Ammon's horn (tissue), 1 donor: ENCODE measurements at regions not wholly inside any gene's neighbourhood (a gene's known extent, or its start where the extent isn't known, plus 50 kb on each side); places are given as distances from the start of the nearest gene placed in this dataset.

ENCODE experiments used
- DNase-seq: peaks from one replicate; pipeline ENCODE4 v3.0.0-alpha.2; 2016; ENCODE audit warnings: low spot score

DNA sequence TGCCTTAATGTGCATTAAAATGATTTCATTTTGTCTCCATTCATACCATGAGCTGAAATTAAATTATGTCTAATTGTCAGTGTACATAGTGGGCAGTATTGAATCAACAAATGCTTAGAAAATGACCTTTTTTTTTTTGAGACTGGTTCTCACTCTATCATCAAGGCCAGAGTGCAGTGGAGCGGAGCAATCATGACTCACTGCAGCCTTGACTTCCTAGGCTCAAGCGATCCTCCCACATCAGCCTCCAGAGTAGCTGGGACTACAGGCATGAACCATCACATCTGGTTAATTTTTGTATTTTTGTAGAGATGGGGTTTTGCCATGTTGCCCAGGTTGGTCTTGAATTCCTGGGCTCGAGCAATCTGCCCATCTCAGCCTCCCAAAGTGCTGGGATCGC, 117.0 kb upstream of the BLID start:
- no peak for DNase-seq

DNA sequence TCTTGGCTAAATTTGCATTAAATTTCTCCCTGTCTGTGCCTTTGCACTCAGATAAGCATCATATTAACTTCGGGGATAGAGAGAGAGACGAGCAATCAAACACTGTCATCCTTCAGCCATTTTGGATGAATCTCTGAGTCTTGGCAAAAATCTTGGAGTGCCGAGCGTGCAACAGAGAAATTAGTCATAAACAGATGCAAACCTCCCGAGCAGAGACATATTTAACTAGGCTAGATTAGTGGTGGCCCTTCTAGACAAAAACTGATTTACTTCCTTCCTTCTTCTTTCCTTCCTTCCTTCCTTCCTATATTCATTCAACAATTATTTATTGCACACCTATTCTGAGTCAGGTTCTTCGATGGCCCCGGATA, 114.4 kb upstream of the BLID start:
- DNase-seq, result no peak

DNA sequence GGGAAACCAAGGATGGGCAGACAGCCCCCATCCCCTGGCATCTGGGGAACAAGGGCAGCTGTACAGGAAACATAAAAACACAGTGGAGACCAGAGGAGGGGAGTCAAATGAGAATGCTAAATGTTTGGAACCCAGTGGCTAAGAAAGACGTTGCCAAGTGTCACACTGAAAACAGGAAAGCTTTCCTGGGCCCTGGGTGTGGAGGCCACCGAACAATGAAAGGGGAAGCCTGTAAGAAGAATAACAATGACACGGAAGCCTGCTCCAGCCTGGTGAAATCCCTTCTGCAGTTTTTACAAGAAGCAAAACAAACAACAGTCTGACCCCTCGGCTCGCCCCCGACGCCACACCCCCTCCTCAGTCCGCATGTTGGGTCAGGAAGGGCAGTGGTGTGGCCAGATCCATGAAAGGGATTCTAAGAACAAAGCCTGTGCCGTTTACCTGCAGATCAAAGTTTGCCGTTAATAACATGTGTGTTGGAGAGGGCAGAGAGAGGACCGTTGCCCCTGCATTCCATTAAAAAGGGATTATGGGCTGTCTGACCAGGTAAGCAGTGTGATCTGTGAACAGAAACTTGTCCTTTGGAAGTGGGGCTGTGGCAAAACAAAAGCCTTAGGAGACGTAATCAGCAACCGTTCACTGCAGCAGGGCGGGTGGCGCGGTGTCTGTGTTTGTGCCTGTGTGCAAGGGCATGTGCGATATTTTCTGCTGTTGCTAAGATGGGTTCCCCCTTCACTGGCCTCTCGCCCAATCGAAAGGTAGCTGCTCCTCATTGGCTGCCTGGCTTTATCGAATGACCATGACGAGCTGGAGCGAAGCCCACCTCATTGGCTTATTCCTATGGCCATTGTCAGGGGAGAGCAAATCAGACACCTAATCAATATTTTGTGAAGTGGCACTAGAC, 113.7 kb upstream of the BLID start:
- DNase-seq, result peak; percentile 85

DNA sequence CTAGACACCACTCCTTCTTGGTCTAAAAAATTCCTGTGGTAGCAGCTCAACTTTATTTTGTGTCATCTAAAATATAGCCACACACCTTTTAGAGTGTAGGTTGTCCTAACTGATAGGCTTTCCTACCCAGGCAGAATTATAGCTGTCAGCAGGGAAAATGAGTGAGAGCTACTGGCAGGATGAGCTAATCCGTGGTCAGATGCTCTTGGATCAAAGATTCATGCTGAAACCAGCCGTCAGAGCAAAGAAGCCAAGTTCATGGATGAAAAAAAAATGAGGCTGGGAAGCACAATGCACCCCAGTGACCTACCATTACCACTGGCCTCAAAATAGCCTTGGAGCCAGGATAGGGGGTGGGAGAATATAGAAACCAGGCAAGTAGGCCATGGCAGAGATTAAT, 113.1 kb upstream of the BLID start:
- DNase-seq, result no peak

DNA sequence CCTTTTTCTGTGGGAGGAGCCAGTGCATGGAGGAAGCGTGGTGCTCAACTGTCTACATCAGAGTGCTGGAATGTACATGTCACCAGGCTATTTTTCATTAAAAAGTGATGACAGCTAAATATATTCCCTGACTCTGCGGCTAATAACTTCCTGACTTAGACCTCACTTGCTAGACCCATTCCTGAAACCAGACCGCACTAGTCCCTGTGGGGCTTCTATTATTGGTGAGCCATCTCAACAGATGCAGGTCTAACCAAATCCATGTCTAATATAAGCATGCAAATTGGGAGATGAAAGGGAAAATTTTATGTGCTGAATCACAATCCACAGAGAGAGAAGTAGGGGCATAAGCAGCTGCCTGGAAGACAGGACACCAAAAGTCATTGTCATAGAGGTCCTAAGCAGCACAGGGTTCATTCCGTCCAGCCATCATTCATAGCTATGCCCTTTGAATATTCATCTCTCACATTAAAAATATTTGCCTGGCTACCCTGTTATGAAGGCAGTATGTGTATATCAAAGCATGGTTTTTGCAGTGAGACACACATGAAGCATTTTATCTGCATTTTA, 110.9 kb upstream of the BLID start:
- no peak for DNase-seq

DNA sequence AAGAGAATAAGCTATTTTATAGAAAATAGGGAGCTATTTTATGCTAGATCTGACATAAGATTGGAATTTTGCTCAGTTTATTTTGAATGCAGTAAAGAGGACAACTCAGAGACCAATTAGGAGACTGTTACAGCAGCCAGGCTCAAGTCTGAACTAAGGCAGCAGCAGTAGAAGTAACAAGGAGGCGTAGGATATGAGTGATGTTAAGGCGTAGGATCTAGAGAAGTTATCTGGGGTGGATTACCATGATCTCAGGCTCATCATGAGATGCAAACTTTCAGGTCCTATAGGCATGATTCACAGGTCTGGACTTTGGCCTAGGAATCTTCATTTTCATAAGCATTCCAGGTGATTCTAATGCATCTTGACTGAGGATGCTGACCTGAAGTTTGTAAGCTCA, 108.9 kb upstream of the BLID start:
- DNase-seq, result no peak

DNA sequence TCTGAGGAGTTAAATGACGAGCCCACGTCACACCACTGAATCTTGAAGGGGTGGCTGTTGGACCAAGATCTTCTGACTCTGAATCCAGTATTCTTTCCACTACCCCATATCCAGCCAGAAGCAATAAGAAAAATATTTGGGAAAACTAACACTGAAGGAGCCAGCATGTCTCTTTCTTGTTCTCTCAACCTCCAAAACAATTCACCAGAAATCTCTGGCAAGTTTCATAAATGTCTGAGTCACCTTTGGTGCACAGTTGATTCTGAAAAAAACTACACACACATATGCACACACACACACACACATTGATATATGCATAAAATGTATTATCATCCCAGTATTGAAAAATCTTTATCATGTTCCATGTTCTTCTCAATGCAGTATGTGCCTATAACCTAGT, 104.3 kb upstream of the BLID start:
- DNase-seq, result no peak

DNA sequence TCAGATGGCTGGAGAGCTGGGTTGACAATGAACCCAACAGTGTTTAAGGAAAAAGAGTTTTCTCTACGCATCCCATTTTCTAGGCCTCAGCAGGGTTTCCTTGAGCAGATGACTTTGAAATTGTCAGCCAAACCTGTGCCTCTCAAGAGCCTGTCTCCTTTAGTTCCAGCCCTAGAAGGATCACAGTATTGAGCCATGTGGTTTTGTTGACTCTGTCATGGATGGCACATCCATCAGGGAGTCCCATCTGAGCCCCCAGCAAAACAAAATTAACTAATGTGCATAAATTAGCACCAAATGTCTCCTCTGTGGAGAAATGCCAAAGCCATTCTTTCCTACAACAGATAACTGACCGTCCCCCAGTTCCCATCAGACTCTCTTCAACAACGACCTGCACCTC, 103.8 kb upstream of the BLID start:
- DNase-seq, result no peak

DNA sequence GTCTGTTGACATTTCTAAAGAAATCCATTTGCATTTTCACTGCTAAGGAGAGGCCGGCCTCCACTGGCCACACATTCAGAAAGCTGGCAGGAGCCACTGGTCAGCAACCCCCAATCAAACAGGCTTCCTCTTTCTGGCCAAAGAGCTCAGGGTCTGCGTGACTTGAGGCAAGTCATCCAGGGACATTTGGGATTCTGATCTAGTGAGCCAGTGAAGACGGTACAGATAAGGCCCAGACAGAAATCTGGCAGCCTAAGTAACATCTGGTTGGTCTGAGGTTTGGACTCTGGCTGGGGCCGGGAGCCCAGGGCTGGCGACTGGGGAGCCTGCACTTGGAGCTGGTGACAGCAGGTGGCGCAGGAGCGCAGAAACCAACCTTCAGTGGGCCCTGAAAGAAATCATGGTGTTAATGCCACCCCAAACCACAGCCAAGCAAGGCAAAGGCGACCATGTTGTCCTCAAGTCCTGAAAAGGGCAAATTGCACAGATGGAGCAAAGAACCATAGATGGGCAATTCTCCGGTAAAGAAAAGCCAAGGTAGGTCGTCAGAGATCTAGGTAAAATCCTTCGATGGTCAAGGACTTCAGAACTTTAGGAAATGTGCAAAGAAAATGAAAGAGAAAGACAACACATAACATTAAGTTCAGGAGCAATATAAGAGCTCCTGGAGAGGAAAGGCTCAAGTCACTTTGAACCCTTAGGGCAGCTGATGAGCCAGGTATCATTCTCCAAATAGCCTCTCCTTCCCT, 99.4 kb upstream of the BLID start:
- peak; percentile 87 for DNase-seq

DNA sequence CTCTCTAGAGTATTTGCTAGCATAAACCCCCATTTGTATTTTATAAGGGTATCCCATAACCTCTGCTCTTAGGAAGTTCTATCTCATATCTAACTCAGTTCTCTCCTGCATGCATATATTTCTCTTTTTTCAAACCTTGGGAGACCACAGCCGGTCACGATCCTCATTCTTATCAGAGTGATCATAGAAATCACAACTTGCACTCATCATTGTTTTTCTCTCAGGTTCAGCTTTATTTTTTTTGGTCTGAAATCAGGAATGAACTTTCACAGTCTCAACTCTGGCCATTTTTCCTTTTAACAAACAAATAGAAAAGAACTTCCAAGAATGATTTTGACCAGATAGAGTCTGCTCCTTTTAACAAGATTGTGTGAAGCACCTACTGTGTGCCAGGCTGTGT, 98.6 kb upstream of the BLID start:
- no peak for DNase-seq

DNA sequence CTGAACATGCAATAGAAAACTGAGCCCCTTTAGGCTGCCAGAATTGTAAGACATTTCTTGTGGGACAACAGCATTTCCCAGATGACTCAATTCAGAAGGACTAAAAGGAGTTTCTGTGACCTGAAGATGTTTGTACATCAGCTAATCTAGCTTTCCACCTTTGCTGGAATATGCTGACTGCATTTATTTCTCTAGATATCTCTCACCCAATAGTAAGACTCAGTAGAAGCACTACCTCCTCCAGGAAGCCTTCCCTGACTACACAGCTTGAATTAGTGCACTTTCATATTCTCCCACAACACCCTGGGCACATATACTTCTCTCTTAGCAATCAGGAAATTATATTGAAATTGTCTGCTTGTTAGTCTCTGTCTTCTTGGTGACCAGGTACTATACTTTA, 98.1 kb upstream of the BLID start:
- DNase-seq, result no peak

DNA sequence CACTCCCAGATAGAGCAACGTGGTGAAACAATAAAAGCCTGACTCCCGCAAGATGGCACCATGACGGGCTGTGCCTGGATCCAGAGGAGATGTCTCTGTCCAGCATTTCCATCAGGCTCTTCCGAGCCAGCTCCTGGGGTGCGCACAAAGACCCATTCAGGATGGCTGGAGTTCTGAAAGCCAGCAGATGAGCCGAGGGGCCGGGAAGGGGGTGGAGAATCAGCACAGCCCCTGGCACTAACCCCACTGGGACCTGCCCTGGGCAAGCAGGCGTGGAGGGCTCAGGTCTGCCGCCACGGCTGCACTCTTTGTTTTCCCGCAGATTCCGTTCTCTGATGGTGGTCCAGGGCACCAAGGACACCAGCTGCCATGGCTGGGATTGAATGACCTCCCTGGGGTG, 97.2 kb upstream of the BLID start:
- DNase-seq, result peak; percentile 90

DNA sequence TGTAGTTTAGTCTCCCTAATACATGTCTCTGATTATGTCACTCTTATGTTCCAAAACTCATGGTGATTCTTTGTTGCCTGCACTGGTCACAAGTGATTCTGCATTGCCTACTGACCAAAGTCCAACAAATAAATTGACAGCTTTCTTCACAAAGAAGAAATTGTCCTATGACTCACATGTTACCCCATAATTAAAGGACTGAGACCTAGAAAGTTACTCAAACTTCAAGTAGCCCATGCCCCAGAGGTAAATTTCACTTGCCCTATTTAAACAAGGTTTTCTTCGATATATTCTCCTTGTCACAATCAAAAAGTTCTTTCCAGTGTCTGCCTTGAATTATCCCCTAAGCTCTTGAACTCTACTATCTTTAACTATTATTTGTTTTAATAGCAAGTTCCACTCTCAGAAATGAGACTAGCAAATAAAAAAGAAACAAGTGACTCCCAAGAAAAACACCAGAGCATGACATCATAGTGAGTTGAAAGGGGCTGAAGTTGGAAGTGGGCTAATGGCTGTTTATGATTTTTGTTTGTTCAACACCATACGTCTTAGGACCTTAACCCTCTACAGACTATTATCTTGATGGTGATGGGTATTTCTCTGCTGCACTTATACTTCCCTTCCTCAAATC, 94.5 kb upstream of the BLID start:
- DNase-seq, result peak; percentile 72

DNA sequence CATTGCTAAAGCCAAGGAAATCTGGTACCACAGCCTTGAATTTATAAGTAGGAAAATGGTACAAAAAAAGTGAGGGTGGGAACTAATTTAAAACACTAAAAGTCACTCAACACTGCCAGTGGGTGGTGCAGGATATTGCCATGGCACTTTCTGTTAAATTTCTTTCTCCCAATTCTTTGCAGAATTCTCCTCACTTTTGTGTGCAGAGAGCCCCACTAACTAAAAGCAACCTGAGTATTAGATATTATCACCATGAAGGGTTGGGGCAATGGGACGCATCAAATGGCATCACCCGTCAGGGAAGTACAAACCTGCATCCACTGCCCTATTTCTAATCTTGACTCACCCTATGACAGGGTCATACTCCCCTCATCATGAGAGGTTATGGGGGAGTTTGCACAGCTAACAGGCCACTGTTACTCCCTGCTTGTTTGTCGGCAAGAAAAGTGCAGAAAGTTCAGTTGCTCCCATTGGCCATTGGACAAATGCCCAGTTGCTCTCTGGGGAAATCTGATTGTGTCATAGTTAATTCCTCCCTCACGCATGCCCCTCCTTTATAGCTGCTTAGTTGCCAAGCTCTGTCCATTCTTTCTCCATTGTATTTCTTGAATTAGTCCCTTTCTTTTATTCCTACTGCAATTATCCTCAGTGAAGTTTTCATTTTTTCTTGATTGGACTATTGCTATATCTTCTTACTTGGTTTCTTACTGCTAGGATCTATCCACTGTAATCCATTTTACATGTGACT, 93.8 kb upstream of the BLID start:
- DNase-seq, result peak; percentile 87

DNA sequence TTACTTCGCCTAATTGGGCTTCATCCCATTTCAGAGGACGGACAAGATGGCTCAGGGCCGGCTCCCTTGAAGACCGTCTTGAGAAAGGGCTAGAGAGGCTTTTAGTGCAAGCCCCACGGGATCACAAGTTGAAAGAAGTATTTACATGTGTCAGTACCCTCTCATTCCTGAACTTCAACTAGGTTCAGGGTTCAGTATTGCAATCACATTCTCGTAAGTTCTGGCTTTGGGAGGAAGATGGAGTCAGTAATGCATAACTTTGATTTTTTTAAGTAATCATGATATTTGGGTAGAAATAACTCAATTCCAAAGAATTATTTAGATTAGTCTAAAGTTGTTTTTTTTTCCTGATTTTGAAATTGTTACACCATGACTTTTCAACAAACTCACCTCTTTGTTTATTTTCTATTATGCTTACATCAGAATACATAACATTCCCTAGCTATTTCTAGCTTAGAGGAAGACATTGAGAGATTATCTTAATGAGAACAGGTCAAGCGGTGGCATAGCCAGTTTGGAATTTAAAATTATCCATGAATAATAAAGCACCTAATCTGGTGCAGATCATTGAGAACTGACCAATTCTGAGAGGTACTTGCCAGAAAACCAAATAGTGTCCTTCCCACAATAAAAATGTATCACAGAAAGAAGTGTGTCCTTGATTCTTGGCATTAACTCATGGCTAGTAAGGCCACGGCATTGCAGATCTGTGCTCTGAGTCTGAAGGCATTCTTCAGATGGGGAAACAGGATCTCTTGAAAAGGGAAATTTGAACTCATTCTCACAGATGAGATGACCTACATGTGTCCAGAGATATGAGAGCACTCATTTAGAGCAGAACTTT, 92.1 kb upstream of the BLID start:
- no peak for DNase-seq

DNA sequence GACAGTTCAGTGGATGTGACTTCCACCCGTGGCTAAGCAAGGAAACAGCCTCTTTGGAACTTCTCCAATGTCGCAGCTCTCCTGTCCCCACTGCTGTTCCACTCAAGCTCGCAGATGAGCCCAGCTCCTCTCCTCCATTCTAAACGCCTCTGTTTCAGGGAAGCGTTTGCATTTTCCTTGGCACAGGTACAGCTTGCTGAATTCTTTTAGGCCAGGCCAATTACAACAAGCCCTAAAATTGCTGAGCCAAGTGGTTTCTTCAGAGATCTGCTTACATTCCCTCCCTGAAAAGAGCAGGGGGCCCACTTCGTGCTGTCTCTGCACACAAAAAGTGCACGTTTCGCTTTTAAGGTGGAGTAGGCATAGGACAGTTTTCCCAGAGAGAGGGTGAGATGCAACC, 91.5 kb upstream of the BLID start:
- no peak for DNase-seq

DNA sequence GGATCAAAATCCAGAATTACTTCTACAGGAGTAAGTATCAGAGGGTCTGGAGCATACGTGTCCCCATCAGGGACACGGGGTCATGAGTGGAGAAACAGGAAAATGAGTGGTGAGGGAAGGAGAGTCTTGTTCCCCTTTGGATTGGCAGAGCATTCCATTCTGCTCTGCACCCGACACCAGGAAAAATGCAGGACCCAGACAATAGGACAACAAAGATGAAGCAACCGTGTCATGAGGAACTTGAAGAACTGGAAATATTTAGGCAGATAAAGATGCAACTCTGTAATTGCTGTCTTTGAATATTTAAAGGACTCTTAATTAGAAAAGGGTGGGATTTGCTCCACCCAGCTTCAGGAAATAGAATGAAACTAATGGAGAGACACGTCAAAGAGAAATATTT, 89.0 kb upstream of the BLID start:
- no peak for DNase-seq

DNA sequence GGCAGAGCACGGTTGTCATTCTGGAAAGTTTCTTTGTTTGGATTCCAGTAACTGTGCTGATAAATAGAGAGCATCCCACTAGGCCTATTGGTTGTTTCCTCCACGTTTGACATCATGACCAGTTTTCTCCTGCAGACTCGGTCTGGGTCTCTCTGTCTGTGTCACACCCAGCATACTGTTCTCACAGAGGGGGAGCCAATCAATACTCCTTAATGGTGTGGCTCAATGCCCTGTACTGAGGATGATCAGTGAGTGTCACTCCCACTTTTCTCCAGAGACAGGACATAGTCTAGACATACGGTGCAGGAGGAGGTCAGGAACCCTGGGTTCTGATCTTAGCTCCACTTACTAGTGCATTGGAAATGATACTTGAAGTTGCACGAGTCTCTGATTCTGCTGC, 88.2 kb upstream of the BLID start:
- DNase-seq, result no peak

DNA sequence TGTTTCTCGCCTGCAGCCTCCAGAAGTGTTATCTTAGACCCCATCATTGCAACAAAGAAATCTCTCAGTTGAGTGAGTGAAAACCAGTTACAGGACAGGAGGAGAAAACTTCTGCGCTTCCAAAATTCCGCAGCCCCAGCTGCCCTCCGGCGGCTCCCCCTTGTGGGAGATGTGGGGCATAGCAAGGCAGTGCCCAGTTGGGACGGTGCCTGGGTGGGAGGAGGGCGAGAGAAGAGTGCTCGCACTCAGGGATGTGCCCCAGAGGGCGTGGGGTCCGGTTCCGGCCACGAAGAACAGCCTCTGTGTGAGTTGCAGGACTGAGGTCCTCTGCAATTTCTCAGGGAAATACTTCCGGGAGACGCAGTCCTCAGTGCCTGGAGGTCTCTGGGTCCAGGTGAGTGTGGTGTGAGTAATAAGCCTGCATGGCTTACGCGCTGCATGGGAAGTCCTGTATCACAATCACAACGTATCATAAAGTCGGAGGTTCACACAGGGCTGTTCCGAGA, 87.0 kb upstream of the BLID start:
- peak; percentile 75 for DNase-seq

DNA sequence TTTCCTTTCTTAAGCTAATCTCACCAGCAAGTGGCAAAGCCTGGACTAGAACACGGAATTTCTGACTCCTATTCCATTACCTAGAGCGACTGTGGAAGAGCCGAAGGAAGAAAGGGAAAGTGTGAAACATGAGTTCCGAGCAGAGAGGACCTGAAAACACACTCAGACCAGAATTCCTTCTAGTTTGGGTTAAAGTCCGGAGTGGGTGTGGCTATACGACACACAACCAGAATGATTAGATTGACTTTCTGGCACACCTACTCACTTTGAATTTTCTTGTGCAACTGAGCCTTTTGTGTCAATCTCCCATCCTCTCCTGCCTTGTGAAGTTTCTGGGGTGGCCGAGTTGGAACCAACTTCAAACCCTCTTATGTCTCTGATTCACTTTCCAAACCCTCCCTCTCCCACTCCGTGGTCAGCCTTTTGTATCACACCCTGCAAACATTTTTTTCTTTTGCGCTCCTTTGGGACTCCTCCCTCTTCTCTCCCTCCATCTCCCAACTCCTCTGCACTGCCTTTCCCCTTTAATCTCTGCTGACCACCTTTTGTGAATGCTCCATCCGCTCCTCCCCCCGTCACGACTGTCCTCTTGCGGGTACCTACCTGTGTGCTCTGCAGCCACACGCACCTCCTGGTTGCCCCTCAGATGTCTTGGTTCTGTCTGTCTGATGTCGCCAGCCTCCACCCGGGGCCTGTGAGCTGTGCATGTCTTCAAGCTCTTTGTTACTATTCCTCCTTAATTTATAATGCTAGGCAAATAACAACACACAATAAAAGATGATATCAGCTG, 86.3 kb upstream of the BLID start:
- DNase-seq, result no peak
